Adrenal gland (tissue), 9 donors: ENCODE measurements at regions not wholly inside any gene's neighbourhood (a gene's known extent, or its start where the extent isn't known, plus 50 kb on each side); places are given as distances from the start of the nearest gene placed in this dataset.

Experiments
- DNase-seq, 7 donors: peaks; one replicate each; pipeline ENCODE4 v3.0.0-alpha.2; 2019 to 2020
- H3K27ac ChIP-seq, 5 donors: fragments of 200-600 bp; sonication (generic) in 4 of 5; 1 replicate in 3 of 5; 2 replicates in 2 of 5; pipeline versions ENCODE4 v1.5.1 to v1.8.0; 2016 to 2020; ENCODE audit warnings: mild to moderate bottlenecking in 1 of 5
- H3K27me3 ChIP-seq: fragments of 200-600 bp; 2 replicates; pipeline ENCODE4 v1.8.0; 2021
- H3K36me3 ChIP-seq, 2 donors: fragments of 200-600 bp; replicated peaks in 1 of 2; 1 replicate in 1 of 2; 2 replicates in 1 of 2; pipeline versions ENCODE4 v1.5.1 to v1.8.0; 2018 to 2022
- H3K4me1 ChIP-seq, 2 donors: fragments of 200-600 bp; replicated peaks in 1 of 2; 1 replicate in 1 of 2; 2 replicates in 1 of 2; pipeline versions ENCODE4 v1.5.1 to v1.8.0; 2018 to 2021
- H3K4me3 ChIP-seq, 4 donors: fragments of 200-600 bp; sonication (generic) in 3 of 4; one replicate each; pipeline ENCODE4 v1.5.1; 2016 to 2018
- H3K9me3 ChIP-seq, 3 donors: fragments of 200-600 bp; sonication (generic) in 1 of 3; replicated peaks in 1 of 3; 1 replicate in 2 of 3; 2 replicates in 1 of 3; pipeline versions ENCODE4 v1.5.1 to v1.8.0; 2016 to 2021
- POLR2A ChIP-seq, 2 donors: fragments of 450-650 bp; IDR thresholded peaks; one replicate each; pipeline ENCODE4 v1.6.1; 2017; ENCODE audit warnings: antibody characterized with exemption in 2 of 2, mild to moderate bottlenecking in 2 of 2, moderate library complexity in 1 of 2
- whole genome bisulfite sequencing, 4 donors: extraction: QIAGEN DNeasy Blood & Tissue Kit in 2 of 4; methylation state at CpG; one replicate each; pipeline versions ENCODE4 v1.1.5 to v1.1.7; 2013 to 2017; 5-methylcytosine and 5-hydroxymethylcytosine counted together
- intact Hi-C, 2 donors: fragments of 100-400 bp; cut with DNase I; formaldehyde crosslinking; loops; one replicate each; pipeline versions ENCODE4 v1.14.1 to v1.15.0; 2022 to 2023
- TF ChIP-seq, protein P1 (sequence below), 6 experiments: fragments of 450-650 bp in 4 of 6; fragments of 200-600 bp in 2 of 6; sonication (generic) in 1 of 6; IDR thresholded peaks; 1 replicate in 5 of 6; 2 replicates in 1 of 6; pipeline versions ENCODE4 v1.5.1 to v1.8.0; 2016 to 2021; ENCODE audit warnings: antibody characterized with exemption in 6 of 6, mild to moderate bottlenecking in 2 of 6, moderate library complexity in 1 of 6
- donor health status: healthy with polysubstance abuse.
- donor health status: Bipolar disorder and iron deficiency.
- donor health status: DM: yes; HTN: yes; CAD: no.
- donor health status: DM: no; HTN: no; CAD: no.
- donor health status: DM: no; HTN: no; CAD: no.

GRCh38 chr16:82425661-82426060 lies 201.1 kb upstream of the CDH13 start:
- Histone ChIP-seq H3K27ac (no peak overlapping the region), H3K27me3 (no peaks in the 10 kb centered on the region), H3K4me3 (no peak overlapping the region), H3K36me3 (no peaks in the 10 kb centered on the region), H3K4me1 (no peaks in the 10 kb centered on the region), H3K9me3 (no peaks in the 10 kb centered on the region)
- intact Hi-C loops = no loop called here
- WGBS, 4 donors = 46 to 59% (median 53%) methylated on average over 4 of the region's 4 CpGs
- no peak for TF ChIP-seq POLR2A (IDR thresholded peaks at IDR 0.05)
- TF ChIP-seq, protein P1, sequence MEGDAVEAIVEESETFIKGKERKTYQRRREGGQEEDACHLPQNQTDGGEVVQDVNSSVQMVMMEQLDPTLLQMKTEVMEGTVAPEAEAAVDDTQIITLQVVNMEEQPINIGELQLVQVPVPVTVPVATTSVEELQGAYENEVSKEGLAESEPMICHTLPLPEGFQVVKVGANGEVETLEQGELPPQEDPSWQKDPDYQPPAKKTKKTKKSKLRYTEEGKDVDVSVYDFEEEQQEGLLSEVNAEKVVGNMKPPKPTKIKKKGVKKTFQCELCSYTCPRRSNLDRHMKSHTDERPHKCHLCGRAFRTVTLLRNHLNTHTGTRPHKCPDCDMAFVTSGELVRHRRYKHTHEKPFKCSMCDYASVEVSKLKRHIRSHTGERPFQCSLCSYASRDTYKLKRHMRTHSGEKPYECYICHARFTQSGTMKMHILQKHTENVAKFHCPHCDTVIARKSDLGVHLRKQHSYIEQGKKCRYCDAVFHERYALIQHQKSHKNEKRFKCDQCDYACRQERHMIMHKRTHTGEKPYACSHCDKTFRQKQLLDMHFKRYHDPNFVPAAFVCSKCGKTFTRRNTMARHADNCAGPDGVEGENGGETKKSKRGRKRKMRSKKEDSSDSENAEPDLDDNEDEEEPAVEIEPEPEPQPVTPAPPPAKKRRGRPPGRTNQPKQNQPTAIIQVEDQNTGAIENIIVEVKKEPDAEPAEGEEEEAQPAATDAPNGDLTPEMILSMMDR (IDR thresholded peaks at IDR 0.05) = no peak
- no peak for DNase-seq

GRCh38 chr16:82421851-82422250 lies 204.9 kb upstream of the CDH13 start:
- no peak overlapping the region for H3K27ac ChIP-seq

DNA sequence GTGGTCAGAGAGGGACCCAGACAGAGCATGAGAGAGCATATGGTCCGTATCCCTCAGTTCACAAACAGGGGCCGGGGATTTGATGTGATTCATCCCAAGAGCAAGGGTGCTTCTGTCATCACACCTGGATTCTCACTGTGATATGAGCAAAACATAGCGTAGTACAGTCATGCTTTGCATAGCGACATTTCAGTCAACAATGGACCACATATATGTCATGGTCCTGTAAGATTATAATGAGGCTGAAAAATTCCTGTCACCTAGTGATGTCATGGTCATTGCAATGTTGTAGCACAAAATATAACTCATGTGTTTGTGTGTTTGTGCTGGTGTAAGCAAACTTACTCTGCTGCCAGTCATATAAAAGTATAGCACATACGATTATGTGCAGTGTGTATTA lies 207.4 kb upstream of the CDH13 start:
- TF ChIP-seq, protein P1 (IDR thresholded peaks at IDR 0.05) = no peak
- TF ChIP-seq POLR2A (IDR thresholded peaks at IDR 0.05) = no peak
- H3K27me3 ChIP-seq = no peaks in the 10 kb centered on the region
- intact Hi-C loops = no loop called here
- no peak overlapping the region for H3K4me3 ChIP-seq
- H3K36me3 ChIP-seq = no peaks in the 10 kb centered on the region
- no peaks in the 10 kb centered on the region for H3K4me1 ChIP-seq
- no peak for DNase-seq
- no peaks in the 10 kb centered on the region for H3K9me3 ChIP-seq
- WGBS, 4 donors = 80 to 88% (median 85%) methylated on average over 5 of the region's 5 CpGs
- H3K27ac ChIP-seq = no peak overlapping the region

More at GRCh38 chr16:82421851-82422250, 204.9 kb upstream of the CDH13 start:
- H3K4me3 ChIP-seq = no peak overlapping the region
- no peaks in the 10 kb centered on the region for H3K9me3 ChIP-seq
- no peaks in the 10 kb centered on the region for H3K27me3 ChIP-seq
- H3K36me3 ChIP-seq = no peaks in the 10 kb centered on the region
- DNase-seq = no peak
- WGBS, 4 donors = 20 to 50% (median 37%) methylated on average over 1 of the region's 1 CpG
- H3K4me1 ChIP-seq = no peaks in the 10 kb centered on the region
- intact Hi-C loops = no loop called here
- no peak for TF ChIP-seq POLR2A (IDR thresholded peaks at IDR 0.05)
- TF ChIP-seq, protein P1 (IDR thresholded peaks at IDR 0.05) = no peak

- 66 to 78% (median 73%) methylated on average over 3 of the region's 3 CpGs for WGBS, 4 donors
- Histone ChIP-seq H3K27me3 (no peaks in the 10 kb centered on the region), H3K4me1 (no peaks in the 10 kb centered on the region), H3K9me3 (no peaks in the 10 kb centered on the region), H3K4me3 (no peak overlapping the region), H3K36me3 (no peaks in the 10 kb centered on the region), H3K27ac (no peak overlapping the region)
- TF ChIP-seq POLR2A (IDR thresholded peaks at IDR 0.05) = no peak
- TF ChIP-seq, protein P1 (IDR thresholded peaks at IDR 0.05) = no peak
- intact Hi-C loops = no loop called here
- no peak for DNase-seq
Observed at GRCh38 chr16:82414476-82414875, 212.3 kb upstream of the CDH13 start.
